Femur (tissue), 1 donor: ENCODE measurements at regions not wholly inside any gene's neighbourhood (a gene's known extent, or its start where the extent isn't known, plus 50 kb on each side); places are given as distances from the start of the nearest gene placed in this dataset.

Source experiments
- DNase-seq: peaks from one replicate; pipeline ENCODE4 v3.0.0-alpha.2; 2017

DNA sequence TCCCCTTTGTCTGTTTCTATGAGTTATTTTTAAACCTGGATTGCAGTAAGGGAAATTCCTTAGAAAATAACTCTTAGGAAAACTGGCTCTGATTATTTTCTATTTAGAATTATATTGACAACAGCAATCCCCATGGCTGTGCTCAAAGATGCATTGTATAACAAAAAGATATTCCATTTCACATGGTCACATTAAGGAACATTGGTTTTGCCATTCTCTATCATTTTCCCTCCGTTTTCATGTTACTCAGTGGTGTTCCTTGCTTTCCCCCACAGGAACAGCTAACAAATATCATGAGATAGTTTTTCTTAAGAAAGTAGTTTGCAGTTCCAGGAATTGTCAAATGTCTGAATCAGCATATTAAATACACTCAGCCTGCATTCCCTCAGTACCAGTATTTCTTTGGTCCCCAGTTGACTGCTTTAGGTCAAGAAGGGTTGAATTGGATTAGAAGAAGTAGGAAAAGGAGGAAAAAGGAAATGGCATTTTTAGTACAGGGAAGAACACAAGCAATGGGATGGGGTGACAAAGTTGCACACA is 436.7 kb downstream of the TNS3 start:
- no peak for DNase-seq

DNA sequence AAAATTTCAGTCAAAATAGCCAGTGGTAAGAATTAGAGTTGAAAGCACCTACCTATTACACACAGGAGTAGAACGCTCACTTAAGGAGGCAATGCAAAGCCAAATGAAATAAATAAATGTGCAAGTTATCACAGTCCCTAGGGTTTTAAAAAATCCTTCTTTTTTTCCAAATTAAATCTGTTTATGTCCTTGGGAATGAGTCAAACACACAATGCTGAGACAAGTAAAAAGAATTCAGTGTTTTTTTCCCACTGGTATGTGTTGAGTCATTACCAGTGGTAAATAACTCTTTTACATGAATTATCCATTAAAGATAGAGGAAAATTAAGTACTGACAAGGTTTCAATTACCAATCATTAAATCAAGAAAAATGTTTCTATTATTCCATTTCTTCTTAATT is 438.6 kb downstream of the TNS3 start:
- DNase-seq = no peak

DNA sequence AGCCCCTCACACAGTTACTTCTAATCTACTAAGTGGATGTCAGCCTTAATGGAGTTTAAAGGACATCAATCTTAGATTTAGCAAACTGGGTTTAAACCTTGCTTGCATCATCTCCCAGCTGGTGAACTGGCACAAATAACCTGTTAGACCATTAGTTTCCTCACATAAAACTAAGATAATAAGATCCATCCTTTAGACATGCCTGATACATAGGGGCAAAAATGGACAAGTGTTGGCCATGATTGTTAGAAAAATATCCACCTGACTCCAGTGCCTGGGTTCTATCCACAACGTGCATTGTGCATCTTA is 439.1 kb downstream of the TNS3 start:
- no peak for DNase-seq

DNA sequence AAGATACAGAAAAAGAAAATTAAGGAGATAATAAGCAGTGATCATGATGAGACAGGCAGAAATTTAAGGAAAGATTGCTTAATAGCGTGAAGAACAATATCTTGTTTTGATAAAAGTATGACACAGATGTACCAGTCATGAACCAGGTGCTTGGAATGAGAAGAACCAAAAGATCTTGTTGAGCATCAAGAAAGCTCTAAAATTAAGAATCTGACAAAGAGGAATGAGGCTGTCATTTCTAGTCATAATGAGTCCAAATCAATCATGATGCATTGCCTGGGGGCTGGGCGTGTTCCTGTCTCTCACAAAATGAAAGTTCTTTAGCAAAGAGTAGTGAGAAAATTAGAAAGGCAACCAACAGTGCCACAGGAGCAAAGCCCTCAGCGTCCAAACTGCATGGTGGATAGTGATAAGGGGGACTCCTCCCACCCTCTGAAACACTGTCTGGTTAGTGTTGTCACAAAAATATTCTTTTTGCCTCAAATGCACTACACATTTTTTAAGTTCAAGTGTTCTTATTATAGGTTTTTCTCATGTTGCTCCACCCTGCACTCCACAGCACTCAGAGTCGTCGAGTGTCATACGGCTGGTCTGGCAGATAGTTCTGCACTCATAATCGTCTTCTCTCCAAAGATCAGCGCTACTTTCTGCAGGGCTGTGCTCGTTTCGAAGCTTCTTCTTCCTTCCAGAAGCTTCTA is 439.6 kb downstream of the TNS3 start:
- DNase-seq = no peak

GRCh38 chr7:47132471-47132870 is 449.4 kb downstream of the TNS3 start:
- no peak for DNase-seq

DNA sequence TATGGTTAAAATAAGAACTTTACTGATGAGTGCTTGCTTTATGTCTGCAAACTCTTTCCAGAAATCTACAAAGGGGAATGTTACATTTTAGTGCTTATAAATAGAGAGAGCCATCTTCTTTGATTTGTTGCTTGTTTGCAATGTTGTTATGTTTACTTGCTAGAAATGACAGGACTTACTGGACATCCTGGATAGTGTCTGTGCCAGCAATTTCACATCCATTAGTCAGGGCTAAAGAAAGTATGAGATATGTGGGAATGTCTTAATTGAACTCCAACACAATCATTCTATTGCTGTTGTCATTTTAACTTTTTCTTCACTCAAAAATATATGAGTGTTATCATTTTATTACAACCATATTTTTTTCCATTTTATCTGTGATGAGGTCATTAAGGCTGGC is 453.2 kb downstream of the TNS3 start:
- DNase-seq = no peak

- DNase-seq = no peak
These were observed 456.4 kb downstream of the TNS3 start for GRCh38 chr7:47125529-47125928.

GRCh38 chr7:47119261-47119865 is 462.5 kb downstream of the TNS3 start:
- DNase-seq = no peak

DNA sequence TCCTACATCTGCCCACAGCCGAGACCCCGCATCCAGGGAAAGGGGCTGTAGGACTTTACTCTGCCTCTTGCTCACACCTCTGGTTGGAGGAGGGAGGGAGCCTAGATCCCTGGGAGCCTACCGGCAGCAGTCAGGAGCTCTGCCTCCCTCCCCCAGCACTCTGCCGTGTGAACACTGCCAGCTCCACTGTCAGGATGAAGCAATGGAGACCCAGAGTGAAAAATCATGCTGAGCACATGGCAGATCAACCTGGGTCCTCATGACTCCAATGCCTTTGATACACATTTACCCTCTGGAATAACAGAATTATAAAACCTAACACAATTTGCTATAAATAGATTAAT is 477.7 kb downstream of the TNS3 start:
- DNase-seq = no peak

DNA sequence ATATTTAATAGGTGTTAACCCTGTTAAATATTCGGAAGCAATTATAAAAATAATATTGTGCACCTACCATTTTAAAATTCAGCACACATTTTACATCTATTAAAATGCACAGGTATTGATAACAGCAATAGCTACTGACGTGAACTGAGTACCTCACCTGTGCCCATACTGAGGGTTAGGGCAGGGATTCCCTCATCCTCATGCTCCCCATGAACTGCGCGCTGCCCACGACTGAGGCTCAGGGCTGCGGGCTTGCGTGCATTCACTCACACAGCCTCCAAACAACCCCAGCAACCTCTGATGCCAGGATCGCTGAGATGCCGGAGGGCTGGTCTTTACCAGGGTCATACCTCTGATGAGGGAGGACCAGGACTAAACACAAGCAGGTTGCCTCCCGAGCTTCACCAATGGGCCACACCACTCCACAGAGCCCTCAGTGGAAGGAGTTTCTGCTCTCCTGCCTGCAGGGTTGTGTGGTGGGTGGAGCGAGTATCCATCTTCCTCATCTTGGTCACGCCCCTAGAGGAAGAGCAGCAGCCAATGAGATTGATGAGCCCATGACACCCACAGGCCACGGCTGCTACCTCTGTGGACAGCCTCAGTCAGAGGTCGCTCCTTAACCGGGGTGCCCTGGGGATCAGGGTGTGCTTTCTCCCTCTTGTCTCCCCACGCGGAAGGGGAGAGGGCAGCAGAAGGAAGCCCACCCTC is 478.3 kb downstream of the TNS3 start:
- no peak for DNase-seq

GRCh38 chr7:47102331-47102841 is 479.5 kb downstream of the TNS3 start:
- DNase-seq = no peak

GRCh38 chr7:47100817-47101435 is 481.0 kb downstream of the TNS3 start:
- DNase-seq = no peak

- DNase-seq = no peak
These were observed 481.6 kb downstream of the TNS3 start for GRCh38 chr7:47100148-47100816.

DNA sequence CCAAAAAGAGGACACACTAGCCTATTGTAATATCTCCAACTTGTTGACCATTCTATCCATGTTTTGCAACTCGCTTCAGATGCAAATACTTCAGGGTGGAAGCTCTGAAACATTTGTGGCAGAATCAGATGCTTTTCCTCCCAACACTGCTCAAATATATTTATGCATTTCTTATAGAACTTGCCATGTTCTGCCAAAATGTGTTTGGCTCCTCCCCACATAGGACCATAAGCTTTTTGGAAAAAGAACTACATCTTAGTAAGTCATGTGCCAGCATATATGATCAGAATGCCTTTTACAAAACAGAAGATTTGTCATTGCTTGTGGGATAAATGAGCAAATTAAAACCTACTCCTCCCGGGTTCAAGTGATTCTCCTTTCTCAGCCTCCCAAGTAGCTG is 484.5 kb downstream of the TNS3 start:
- no peak for DNase-seq

DNA sequence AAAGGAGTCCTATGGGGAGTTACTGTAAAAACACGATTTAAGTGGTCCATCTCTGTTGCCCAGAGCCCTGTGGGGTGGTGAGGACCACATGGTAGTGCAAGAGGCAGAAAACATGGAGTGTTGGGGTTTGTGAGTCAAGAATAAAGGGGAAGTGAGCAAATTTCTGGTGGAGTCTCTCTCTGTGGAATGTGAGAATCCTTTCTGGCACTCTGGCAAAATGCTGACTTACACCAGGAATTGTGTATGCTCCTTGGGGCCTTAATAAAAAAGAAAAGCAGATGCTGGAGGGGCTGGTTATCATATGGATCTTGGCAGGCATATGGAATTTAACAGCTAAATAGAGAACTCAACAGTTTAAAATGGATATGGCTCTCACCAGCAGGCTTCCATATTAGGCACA is 486.0 kb downstream of the TNS3 start:
- DNase-seq = no peak

GRCh38 chr7:47094462-47094861 is 487.4 kb downstream of the TNS3 start:
- no peak for DNase-seq

- no peak for DNase-seq
These were observed 488.3 kb downstream of the TNS3 start for GRCh38 chr7:47093320-47094234.

DNA sequence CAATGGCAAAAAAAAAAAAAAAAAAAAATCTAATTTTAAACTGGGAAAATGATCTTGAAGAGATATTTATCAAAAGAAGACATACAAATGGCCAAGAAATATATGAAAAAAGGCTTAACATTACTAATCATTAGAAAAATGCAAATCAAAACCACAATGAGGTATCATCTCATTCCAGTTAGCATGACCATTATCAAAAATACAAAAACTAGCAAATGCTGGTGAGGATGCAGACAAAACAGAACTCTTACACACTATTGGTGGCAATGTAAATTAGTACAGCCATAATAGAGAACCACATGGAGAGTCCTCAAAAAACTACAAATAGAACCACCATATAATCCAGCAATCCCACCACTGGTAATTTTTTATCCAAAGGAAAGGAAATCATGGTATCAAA is 489.6 kb downstream of the TNS3 start:
- DNase-seq = no peak

GRCh38 chr7:47091141-47091540 is 490.8 kb downstream of the TNS3 start:
- DNase-seq = no peak

GRCh38 chr7:47089461-47089860 is 492.4 kb downstream of the TNS3 start:
- no peak for DNase-seq

GRCh38 chr7:47089068-47089417 is 492.9 kb downstream of the TNS3 start:
- no peak for DNase-seq
